Nephron (organoid): ENCODE measurements at regions not wholly inside any gene's neighbourhood (a gene's known extent, or its start where the extent isn't known, plus 50 kb on each side); places are given as distances from the start of the nearest gene placed in this dataset.

Experiments used
- H3K27ac Mint-ChIP-seq, 3 experiments: 2 replicates each; pipeline ENCODE4 v1.8.0; 2020; ENCODE audit warnings: mixed read lengths in 3 of 3, mild to moderate bottlenecking in 2 of 3, moderate library complexity in 1 of 3
- H3K27me3 Mint-ChIP-seq: 2 replicates; pipeline ENCODE4 v1.8.0; 2021; ENCODE audit warnings: low read depth, mild to moderate bottlenecking, moderate library complexity, mixed read lengths
- H3K36me3 Mint-ChIP-seq: 2 replicates; pipeline ENCODE4 v1.8.0; 2020; ENCODE audit warnings: low read depth, mixed read lengths
- H3K4me1 Mint-ChIP-seq: 2 replicates; pipeline ENCODE4 v1.8.0; 2020; ENCODE audit warnings: mixed read lengths
- H3K4me3 Mint-ChIP-seq, 3 experiments: 2 replicates each; pipeline ENCODE4 v1.8.0; 2020; ENCODE audit warnings: mild to moderate bottlenecking in 3 of 3, mixed read lengths in 3 of 3, moderate library complexity in 2 of 3
- H3K9me3 Mint-ChIP-seq: 2 replicates; pipeline ENCODE4 v1.8.0; 2020; ENCODE audit warnings: mixed read lengths
- CTCF ChIP-seq, 3 experiments: fragments of 200-600 bp; sonication (generic); IDR thresholded peaks; one replicate each; pipeline ENCODE4 v1.5.0; 2021; ENCODE audit warnings: antibody characterized with exemption in 3 of 3; ENCODE audit not compliant: unreplicated experiment in 3 of 3

GRCh38 chr9:14025741-14026140 is 288.2 kb downstream of the NFIB start:
- H3K9me3 Mint-ChIP-seq, result no peaks in the 10 kb centered on the region
- no peaks in the 10 kb centered on the region for H3K27me3 Mint-ChIP-seq
- no peaks in the 10 kb centered on the region for H3K36me3 Mint-ChIP-seq

GRCh38 chr9:14023285-14023684 is 290.7 kb downstream of the NFIB start:
- Mint-ChIP-seq H3K27me3 (no peaks in the 10 kb centered on the region), H3K27ac (peak overlapping the region in 1 of 3 experiments; percentile 27), H3K9me3 (no peaks in the 10 kb centered on the region), H3K36me3 (no peaks in the 10 kb centered on the region), H3K4me1 (peaks cover 25% of the 10 kb centered on the region), H3K4me3 (no peak overlapping the region)
- TF ChIP-seq CTCF (IDR thresholded peaks at IDR 0.05; ENCODE audit: unreplicated experiment in 3 of 3), result no peak

More at GRCh38 chr9:14025741-14026140, 288.2 kb downstream of the NFIB start:
- H3K27ac Mint-ChIP-seq, result peak overlapping the region; percentile 45 to 100 (median 52)
- TF ChIP-seq CTCF (IDR thresholded peaks at IDR 0.05; ENCODE audit: unreplicated experiment in 3 of 3), result no peak
- no peak overlapping the region for H3K4me3 Mint-ChIP-seq
- H3K4me1 Mint-ChIP-seq, result peaks cover 43% of the 10 kb centered on the region

DNA sequence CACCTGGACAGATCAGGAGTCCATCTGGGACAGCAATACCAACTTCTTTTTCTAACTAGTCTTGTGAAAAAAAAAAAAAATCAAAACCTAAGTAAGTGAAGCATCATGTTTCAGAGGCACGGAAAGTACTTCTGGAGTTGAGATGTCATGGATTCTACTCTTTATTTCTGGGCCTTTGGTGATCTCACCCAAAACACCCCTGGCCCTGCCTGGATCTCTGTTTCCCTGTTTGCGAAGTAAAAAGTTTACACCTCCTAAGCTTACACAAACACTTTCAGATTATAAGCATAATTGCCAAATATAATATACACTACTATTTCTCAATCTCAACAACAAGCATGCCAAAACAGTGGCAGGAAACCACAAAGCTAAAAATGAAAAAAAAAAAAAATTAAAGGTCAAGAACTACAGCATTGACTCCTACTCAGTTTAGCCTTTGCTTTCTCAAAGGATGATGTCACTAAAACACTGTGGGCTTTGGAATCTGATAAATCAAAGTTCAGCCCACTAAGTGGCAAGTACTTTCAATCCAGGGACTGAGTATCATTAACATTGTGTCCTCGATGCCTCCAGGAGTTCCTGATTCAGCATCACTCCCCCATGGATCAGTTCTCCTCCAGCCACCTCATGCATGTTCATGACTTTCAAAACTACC is 291.9 kb downstream of the NFIB start:
- Mint-ChIP-seq H3K4me1 (peaks cover 16% of the 10 kb centered on the region), H3K27ac (peak overlapping the region in 1 of 3 experiments; percentile 9), H3K36me3 (no peaks in the 10 kb centered on the region), H3K9me3 (no peaks in the 10 kb centered on the region), H3K4me3 (no peak overlapping the region), H3K27me3 (no peaks in the 10 kb centered on the region)
- TF ChIP-seq CTCF (IDR thresholded peaks at IDR 0.05; ENCODE audit: unreplicated experiment in 3 of 3), result no peak

- no peaks in the 10 kb centered on the region for H3K36me3 Mint-ChIP-seq
- no peak for TF ChIP-seq CTCF (IDR thresholded peaks at IDR 0.05; ENCODE audit: unreplicated experiment in 3 of 3)
- no peaks in the 10 kb centered on the region for H3K9me3 Mint-ChIP-seq
- no peak overlapping the region for H3K4me3 Mint-ChIP-seq
- H3K4me1 Mint-ChIP-seq, result peaks cover 7% of the 10 kb centered on the region
- H3K27me3 Mint-ChIP-seq, result no peaks in the 10 kb centered on the region
- no peak overlapping the region for H3K27ac Mint-ChIP-seq
Observed at GRCh38 chr9:14018081-14018480, 295.9 kb downstream of the NFIB start.

- Mint-ChIP-seq H3K9me3 (no peaks in the 10 kb centered on the region), H3K27me3 (no peaks in the 10 kb centered on the region), H3K36me3 (no peaks in the 10 kb centered on the region), H3K4me1 (no peaks in the 10 kb centered on the region), H3K4me3 (no peak overlapping the region), H3K27ac (no peak overlapping the region)
- TF ChIP-seq CTCF (IDR thresholded peaks at IDR 0.05; ENCODE audit: unreplicated experiment in 3 of 3), result no peak
Observed at GRCh38 chr9:14014744-14015143, 299.2 kb downstream of the NFIB start.

DNA sequence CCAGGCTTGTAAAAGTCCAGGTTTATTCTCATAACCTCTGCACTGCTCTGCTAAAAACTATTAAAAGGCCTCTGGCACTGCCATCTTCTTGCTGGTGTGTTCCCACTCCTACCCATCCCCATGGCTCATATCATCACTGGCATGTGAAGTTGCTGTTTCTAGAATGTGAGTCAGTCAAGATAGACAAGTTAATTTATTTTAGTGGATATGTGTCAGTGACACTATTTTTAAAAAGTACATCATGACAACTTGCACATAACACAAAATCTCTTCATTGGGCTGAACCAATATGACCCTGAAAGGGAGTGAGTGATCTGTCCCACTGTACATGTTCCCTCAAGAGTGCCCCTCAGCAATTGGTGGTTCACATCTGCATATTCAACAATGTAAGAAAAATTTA is 299.7 kb downstream of the NFIB start:
- no peaks in the 10 kb centered on the region for H3K9me3 Mint-ChIP-seq
- no peak overlapping the region for H3K27ac Mint-ChIP-seq
- H3K36me3 Mint-ChIP-seq, result no peaks in the 10 kb centered on the region
- no peaks in the 10 kb centered on the region for H3K27me3 Mint-ChIP-seq
- no peak overlapping the region for H3K4me3 Mint-ChIP-seq
- no peaks in the 10 kb centered on the region for H3K4me1 Mint-ChIP-seq
- no peak for TF ChIP-seq CTCF (IDR thresholded peaks at IDR 0.05; ENCODE audit: unreplicated experiment in 3 of 3)
